ENCODE measurements at regions not wholly inside any gene's neighbourhood (a gene's known extent, or its start where the extent isn't known, plus 50 kb on each side); places are given as distances from the start of the nearest gene placed in this dataset.

- intact Hi-C loops (cut with micrococcal nuclease; ENCODE audit: unreplicated experiment): no loop called here
- Mint-ChIP-seq H3K27ac (ENCODE audit: unreplicated experiment) (no peak overlapping the region), H3K9me3 (ENCODE audit: unreplicated experiment) (no peaks in the 10 kb centered on the region), H3K4me3 (ENCODE audit: unreplicated experiment) (no peak overlapping the region), H3K27me3 (ENCODE audit: insufficient read depth, unreplicated experiment) (peaks cover 18% of the 10 kb centered on the region), H3K4me1 (ENCODE audit: low read depth, unreplicated experiment) (no peaks in the 10 kb centered on the region), H3K36me3 (ENCODE audit: insufficient read depth, unreplicated experiment) (no peaks in the 10 kb centered on the region)
- ChIA-PET CTCF (no interaction called here), POLR2A (no interaction called here)
- Histone ChIP-seq H3K4me3 (ENCODE audit: low read depth, low read length) (no peak overlapping the region), H3K4me1 (no peaks in the 10 kb centered on the region), H3K27me3 (replicated peaks; ENCODE audit: control insufficient read depth, insufficient read depth, low read length) (no peaks in the 10 kb centered on the region), H3K36me3 (ENCODE audit: control insufficient read depth, insufficient read depth, low read length) (no peaks in the 10 kb centered on the region), H3K9me3 (no peaks in the 10 kb centered on the region)
- BruUV-seq (replicated peaks): no TSS peak
- DNase-seq: no peak
- no peak for TF ChIP-seq CTCF (IDR thresholded peaks at IDR 0.05; ENCODE audit: insufficient read depth in 1 of 2, low read depth in 1 of 2, low read length in 1 of 2, severe bottlenecking in 1 of 2, unreplicated experiment in 1 of 2)
Observed at GRCh38 chr5:4855036-4855435, 285.1 kb upstream of the ADAMTS16 start.

- CTCF ChIA-PET: no interaction called here
- intact Hi-C loops (cut with micrococcal nuclease; ENCODE audit: unreplicated experiment): no loop called here
- no peak overlapping the region for H3K27ac Mint-ChIP-seq (ENCODE audit: unreplicated experiment)
Observed at GRCh38 chr5:4855880-4856279, 284.2 kb upstream of the ADAMTS16 start.

GRCh38 chr5:4857761-4858160 is 282.4 kb upstream of the ADAMTS16 start:
- Mint-ChIP-seq H3K4me1 (ENCODE audit: low read depth, unreplicated experiment) (no peaks in the 10 kb centered on the region), H3K4me3 (ENCODE audit: unreplicated experiment) (no peak overlapping the region), H3K36me3 (ENCODE audit: insufficient read depth, unreplicated experiment) (no peaks in the 10 kb centered on the region), H3K27me3 (ENCODE audit: insufficient read depth, unreplicated experiment) (peaks cover 19% of the 10 kb centered on the region), H3K9me3 (ENCODE audit: unreplicated experiment) (no peaks in the 10 kb centered on the region), H3K27ac (ENCODE audit: unreplicated experiment) (no peak overlapping the region)
- intact Hi-C loops (cut with micrococcal nuclease; ENCODE audit: unreplicated experiment): no loop called here
- Histone ChIP-seq H3K4me3 (ENCODE audit: low read depth, low read length) (no peak overlapping the region), H3K4me1 (no peaks in the 10 kb centered on the region), H3K27me3 (replicated peaks; ENCODE audit: control insufficient read depth, insufficient read depth, low read length) (no peaks in the 10 kb centered on the region), H3K9me3 (no peaks in the 10 kb centered on the region), H3K36me3 (ENCODE audit: control insufficient read depth, insufficient read depth, low read length) (no peaks in the 10 kb centered on the region)
- no peak for DNase-seq
- no TSS peak for BruUV-seq (replicated peaks)
- ChIA-PET POLR2A (no interaction called here), CTCF (no interaction called here)
- TF ChIP-seq CTCF (IDR thresholded peaks at IDR 0.05; ENCODE audit: insufficient read depth in 1 of 2, low read depth in 1 of 2, low read length in 1 of 2, severe bottlenecking in 1 of 2, unreplicated experiment in 1 of 2): no peak

More at GRCh38 chr5:4855880-4856279, 284.2 kb upstream of the ADAMTS16 start:
- no TSS peak for BruUV-seq (replicated peaks)
- Histone ChIP-seq H3K4me1 (no peaks in the 10 kb centered on the region), H3K9me3 (no peaks in the 10 kb centered on the region), H3K27me3 (replicated peaks; ENCODE audit: control insufficient read depth, insufficient read depth, low read length) (no peaks in the 10 kb centered on the region), H3K36me3 (ENCODE audit: control insufficient read depth, insufficient read depth, low read length) (no peaks in the 10 kb centered on the region), H3K4me3 (ENCODE audit: low read depth, low read length) (no peak overlapping the region)
- DNase-seq: no peak
- H3K4me1 Mint-ChIP-seq (ENCODE audit: low read depth, unreplicated experiment): no peaks in the 10 kb centered on the region
- no peak for TF ChIP-seq CTCF (IDR thresholded peaks at IDR 0.05; ENCODE audit: insufficient read depth in 1 of 2, low read depth in 1 of 2, low read length in 1 of 2, severe bottlenecking in 1 of 2, unreplicated experiment in 1 of 2)
- no peaks in the 10 kb centered on the region for H3K9me3 Mint-ChIP-seq (ENCODE audit: unreplicated experiment)
- no peaks in the 10 kb centered on the region for H3K36me3 Mint-ChIP-seq (ENCODE audit: insufficient read depth, unreplicated experiment)
- H3K4me3 Mint-ChIP-seq (ENCODE audit: unreplicated experiment): no peak overlapping the region
- POLR2A ChIA-PET: no interaction called here
- peaks cover 19% of the 10 kb centered on the region for H3K27me3 Mint-ChIP-seq (ENCODE audit: insufficient read depth, unreplicated experiment)

Measured in Caco-2 (cell line).